ENCODE measurements at regions not wholly inside any gene's neighbourhood (a gene's known extent, or its start where the extent isn't known, plus 50 kb on each side); places are given as distances from the start of the nearest gene placed in this dataset.

DNA sequence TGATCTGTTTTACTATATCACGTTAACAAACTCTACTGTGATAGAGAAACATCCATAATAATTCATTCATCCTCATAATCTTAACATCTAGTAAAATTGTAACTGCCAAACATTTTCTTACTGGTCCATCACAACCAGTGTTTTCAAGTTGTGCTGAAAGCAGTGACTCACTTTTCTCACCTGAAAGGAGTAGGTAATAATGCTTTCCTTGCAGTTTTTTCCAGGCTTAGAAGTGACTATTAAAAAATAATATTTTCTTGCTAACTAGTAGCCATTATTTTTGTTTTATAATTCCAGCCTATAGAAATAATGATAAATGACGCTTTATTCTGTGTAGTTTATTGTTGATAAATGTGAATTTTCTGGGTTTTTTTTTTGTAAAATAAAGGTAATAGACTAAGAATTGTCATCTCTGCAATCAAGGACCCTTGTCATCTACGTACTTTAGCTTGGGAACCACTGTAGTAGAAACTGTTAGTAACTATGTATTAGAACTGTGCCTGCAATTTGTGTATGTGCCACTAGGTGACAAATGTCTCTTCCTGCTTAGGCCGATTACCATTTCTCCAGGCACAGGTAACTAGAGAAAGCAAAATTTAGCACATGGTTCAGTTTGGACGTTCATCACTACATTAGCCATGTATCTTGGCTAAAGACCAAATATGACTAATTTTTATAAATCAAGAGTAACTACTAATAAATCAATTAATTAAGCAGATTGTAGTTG is 409.4 kb upstream of the ERCC4 start:
- no peaks in the 10 kb centered on the region for H3K27me3 ChIP-seq
- no peaks in the 10 kb centered on the region for H3K4me1 ChIP-seq
- H3K4me3 ChIP-seq, result no peak overlapping the region
- no peak for ATAC-seq
- no peak for DNase-seq
- no peaks in the 10 kb centered on the region for H3K9me3 ChIP-seq
- intact Hi-C loops (cut with DNase I), result no loop called here
- no peaks in the 10 kb centered on the region for H3K36me3 ChIP-seq
- TF ChIP-seq, protein P1, sequence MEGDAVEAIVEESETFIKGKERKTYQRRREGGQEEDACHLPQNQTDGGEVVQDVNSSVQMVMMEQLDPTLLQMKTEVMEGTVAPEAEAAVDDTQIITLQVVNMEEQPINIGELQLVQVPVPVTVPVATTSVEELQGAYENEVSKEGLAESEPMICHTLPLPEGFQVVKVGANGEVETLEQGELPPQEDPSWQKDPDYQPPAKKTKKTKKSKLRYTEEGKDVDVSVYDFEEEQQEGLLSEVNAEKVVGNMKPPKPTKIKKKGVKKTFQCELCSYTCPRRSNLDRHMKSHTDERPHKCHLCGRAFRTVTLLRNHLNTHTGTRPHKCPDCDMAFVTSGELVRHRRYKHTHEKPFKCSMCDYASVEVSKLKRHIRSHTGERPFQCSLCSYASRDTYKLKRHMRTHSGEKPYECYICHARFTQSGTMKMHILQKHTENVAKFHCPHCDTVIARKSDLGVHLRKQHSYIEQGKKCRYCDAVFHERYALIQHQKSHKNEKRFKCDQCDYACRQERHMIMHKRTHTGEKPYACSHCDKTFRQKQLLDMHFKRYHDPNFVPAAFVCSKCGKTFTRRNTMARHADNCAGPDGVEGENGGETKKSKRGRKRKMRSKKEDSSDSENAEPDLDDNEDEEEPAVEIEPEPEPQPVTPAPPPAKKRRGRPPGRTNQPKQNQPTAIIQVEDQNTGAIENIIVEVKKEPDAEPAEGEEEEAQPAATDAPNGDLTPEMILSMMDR (IDR thresholded peaks at IDR 0.05), result no peak
- H3K27ac ChIP-seq, result no peak overlapping the region

DNA sequence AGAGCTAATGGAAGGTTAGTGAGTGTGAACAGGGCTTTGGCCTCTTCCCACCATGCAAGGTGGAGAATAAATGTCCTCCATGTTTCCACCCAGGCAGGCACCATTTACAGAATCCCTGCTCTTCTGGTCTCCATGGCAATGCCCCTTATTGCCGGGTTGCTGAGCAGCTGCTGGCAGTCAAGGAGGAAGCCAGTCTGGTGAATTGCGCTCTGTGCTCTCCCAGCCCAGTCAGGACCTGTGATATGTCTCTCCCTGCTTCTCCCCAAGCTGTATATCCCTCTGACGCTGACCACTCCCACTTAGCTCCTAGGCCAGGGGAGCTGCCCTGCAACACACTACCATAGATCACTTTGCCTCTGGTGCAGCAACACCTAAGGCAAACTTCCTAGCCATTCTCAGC is 402.1 kb upstream of the ERCC4 start:
- Histone ChIP-seq H3K4me3 (no peak overlapping the region), H3K4me1 (no peaks in the 10 kb centered on the region), H3K27ac (no peak overlapping the region), H3K27me3 (no peaks in the 10 kb centered on the region), H3K36me3 (no peaks in the 10 kb centered on the region), H3K9me3 (no peaks in the 10 kb centered on the region)
- TF ChIP-seq, protein P1 (IDR thresholded peaks at IDR 0.05), result no peak
- ATAC-seq, result no peak
- DNase-seq, result no peak
- intact Hi-C loops (cut with DNase I), result no loop called here

DNA sequence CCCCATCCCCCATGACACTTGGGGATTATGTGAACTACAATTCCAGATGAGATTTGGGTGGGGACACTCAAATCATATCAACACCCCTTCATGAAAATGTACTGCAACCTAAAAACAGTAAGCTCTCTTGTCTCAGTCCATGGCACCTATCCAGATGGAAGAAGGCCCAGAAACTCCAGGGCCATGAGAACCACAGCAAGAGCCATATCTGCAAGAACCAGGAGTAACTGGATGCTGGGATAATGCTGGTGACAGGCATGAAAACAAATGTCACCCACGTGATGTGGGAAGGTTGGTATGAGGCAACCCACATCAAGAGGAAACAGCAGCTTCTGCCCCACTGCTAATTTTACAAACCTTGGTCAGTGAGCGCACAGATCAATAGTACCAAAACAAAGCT is 400.1 kb upstream of the ERCC4 start:
- TF ChIP-seq, protein P1 (IDR thresholded peaks at IDR 0.05), result no peak
- Histone ChIP-seq H3K4me1 (no peaks in the 10 kb centered on the region), H3K9me3 (no peaks in the 10 kb centered on the region), H3K4me3 (no peak overlapping the region), H3K27ac (no peak overlapping the region), H3K27me3 (no peaks in the 10 kb centered on the region), H3K36me3 (no peaks in the 10 kb centered on the region)
- DNase-seq (no peak), ATAC-seq (no peak)
- intact Hi-C loops (cut with DNase I), result no loop called here

DNA sequence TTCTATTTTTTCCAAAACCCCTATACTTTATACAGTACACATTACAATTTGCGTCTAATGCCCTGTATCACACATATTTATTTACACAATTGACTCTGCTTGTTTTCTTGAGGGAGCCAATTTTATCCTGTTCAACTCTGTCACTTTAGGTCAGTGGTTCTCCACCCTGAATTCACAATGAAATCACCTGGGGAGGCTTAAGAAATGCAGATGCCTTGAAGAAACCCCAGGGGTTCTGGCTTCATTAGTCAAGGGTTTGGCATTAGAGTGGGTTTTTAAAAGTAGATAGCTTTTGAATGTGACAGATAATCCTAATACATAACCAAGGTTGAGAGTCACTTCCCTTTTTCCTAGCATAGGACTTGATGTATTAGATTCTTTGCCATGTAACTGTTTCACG is 398.6 kb upstream of the ERCC4 start:
- intact Hi-C loops (cut with DNase I), result no loop called here
- Histone ChIP-seq H3K9me3 (no peaks in the 10 kb centered on the region), H3K4me1 (no peaks in the 10 kb centered on the region), H3K4me3 (no peak overlapping the region), H3K27me3 (no peaks in the 10 kb centered on the region), H3K27ac (no peak overlapping the region), H3K36me3 (no peaks in the 10 kb centered on the region)
- ATAC-seq (no peak), DNase-seq (no peak)
- TF ChIP-seq, protein P1 (IDR thresholded peaks at IDR 0.05), result no peak

DNA sequence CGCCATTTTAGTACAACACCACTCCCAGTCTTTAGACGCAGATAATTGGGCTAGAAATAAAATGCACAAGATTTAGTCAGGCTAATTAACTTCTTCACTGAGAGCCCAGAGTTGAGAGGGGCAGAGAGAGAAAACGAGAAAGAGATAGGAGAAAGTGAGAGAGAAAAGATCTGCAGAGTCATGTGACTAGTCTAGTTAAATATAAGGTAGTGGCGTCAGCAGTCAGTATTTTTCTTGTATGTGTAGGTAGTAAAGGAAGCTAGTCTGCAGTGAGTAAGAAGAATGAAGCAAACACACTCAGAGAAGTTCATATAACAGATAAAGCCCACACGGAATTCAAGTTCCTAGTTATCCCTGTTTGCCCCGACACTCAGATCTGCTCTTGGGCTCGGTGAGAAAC is 392.6 kb upstream of the ERCC4 start:
- DNase-seq (no peak), ATAC-seq (no peak)
- H3K4me1 ChIP-seq, result no peaks in the 10 kb centered on the region
- H3K27me3 ChIP-seq, result no peaks in the 10 kb centered on the region
- no peak overlapping the region for H3K27ac ChIP-seq
- H3K4me3 ChIP-seq, result no peak overlapping the region
- TF ChIP-seq, protein P1 (IDR thresholded peaks at IDR 0.05), result no peak
- H3K9me3 ChIP-seq, result no peaks in the 10 kb centered on the region
- intact Hi-C loops (cut with DNase I), result no loop called here
- H3K36me3 ChIP-seq, result no peaks in the 10 kb centered on the region

DNA sequence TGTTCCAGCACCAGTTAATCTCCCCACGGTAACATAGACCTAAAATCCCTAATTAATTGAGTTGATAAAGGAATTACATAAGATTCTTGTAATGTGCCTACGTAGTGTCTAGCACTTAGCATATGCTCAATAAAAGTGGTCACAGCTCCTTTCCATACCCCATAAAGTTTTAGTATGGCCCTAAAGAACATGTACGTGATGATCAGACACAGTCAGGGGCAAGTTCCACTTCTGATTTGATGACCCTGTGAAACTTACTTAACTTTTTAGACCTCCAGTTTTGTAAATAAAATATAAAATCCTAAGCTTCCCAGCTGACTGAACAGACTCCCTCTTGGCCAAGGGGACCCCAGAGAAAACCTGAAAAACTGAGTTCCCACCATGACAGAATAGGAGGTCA is 391.3 kb upstream of the ERCC4 start:
- ATAC-seq, result no peak
- intact Hi-C loops (cut with DNase I), result no loop called here
- no peaks in the 10 kb centered on the region for H3K27me3 ChIP-seq

More for the DNA sequence above, 391.3 kb upstream of the ERCC4 start:
- TF ChIP-seq, protein P1 (IDR thresholded peaks at IDR 0.05), result no peak
- H3K27ac ChIP-seq, result no peak overlapping the region
- H3K4me3 ChIP-seq, result no peak overlapping the region
- DNase-seq, result no peak
- H3K9me3 ChIP-seq, result no peaks in the 10 kb centered on the region
- no peaks in the 10 kb centered on the region for H3K4me1 ChIP-seq
- H3K36me3 ChIP-seq, result no peaks in the 10 kb centered on the region

Measured in upper lobe of right lung (tissue), 1 donor.